ENCODE measurements at regions not wholly inside any gene's neighbourhood (a gene's known extent, or its start where the extent isn't known, plus 50 kb on each side); places are given as distances from the start of the nearest gene placed in this dataset.

GRCh38 chr18:45417392-45417791 lies 197.9 kb upstream of the SLC14A2 start:
- TF ChIP-seq, protein P1, sequence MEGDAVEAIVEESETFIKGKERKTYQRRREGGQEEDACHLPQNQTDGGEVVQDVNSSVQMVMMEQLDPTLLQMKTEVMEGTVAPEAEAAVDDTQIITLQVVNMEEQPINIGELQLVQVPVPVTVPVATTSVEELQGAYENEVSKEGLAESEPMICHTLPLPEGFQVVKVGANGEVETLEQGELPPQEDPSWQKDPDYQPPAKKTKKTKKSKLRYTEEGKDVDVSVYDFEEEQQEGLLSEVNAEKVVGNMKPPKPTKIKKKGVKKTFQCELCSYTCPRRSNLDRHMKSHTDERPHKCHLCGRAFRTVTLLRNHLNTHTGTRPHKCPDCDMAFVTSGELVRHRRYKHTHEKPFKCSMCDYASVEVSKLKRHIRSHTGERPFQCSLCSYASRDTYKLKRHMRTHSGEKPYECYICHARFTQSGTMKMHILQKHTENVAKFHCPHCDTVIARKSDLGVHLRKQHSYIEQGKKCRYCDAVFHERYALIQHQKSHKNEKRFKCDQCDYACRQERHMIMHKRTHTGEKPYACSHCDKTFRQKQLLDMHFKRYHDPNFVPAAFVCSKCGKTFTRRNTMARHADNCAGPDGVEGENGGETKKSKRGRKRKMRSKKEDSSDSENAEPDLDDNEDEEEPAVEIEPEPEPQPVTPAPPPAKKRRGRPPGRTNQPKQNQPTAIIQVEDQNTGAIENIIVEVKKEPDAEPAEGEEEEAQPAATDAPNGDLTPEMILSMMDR (IDR thresholded peaks at IDR 0.05; ENCODE audit: low read depth, low read length), result no peak
- DNase-seq, result no peak
- Histone ChIP-seq H3K27me3 (ENCODE audit: insufficient read depth, low read depth, severe bottlenecking) (peaks cover 85% of the 10 kb centered on the region), H3K9me3 (ENCODE audit: severe bottlenecking) (no peaks in the 10 kb centered on the region), H3K36me3 (no peaks in the 10 kb centered on the region), H3K4me3 (ENCODE audit: low read depth, low read length) (no peak overlapping the region), H3K27ac (no peak overlapping the region)

GRCh38 chr18:45423659-45424058 lies 191.6 kb upstream of the SLC14A2 start:
- DNase-seq, result no peak
- TF ChIP-seq, protein P1 (IDR thresholded peaks at IDR 0.05; ENCODE audit: low read depth, low read length), result no peak
- Histone ChIP-seq H3K27ac (no peak overlapping the region), H3K27me3 (ENCODE audit: insufficient read depth, low read depth, severe bottlenecking) (peaks cover 87% of the 10 kb centered on the region), H3K4me3 (ENCODE audit: low read depth, low read length) (no peak overlapping the region), H3K36me3 (no peaks in the 10 kb centered on the region), H3K9me3 (ENCODE audit: severe bottlenecking) (no peaks in the 10 kb centered on the region)

DNA sequence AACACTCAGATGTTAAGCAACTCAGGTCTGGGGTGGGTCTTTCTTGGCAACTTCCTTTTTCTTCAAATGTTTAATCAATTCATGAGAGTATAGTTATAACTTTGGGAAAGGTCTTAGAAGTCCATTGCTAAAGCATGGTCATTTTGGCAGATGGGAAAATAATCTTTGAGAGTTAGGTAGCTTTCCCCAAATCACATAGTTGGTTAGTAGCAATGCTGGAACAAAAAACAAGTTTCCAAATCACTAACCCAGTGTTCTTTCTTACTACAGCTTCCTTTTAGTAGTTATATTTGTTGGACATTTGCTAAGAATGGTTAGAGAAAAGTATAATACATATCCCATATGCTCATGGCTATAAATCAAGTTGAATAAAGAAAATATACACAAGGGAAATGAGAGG lies 185.2 kb upstream of the SLC14A2 start:
- no peak overlapping the region for H3K27ac ChIP-seq
- no peak for DNase-seq
- TF ChIP-seq, protein P1 (IDR thresholded peaks at IDR 0.05; ENCODE audit: low read depth, low read length), result no peak
- H3K27me3 ChIP-seq (ENCODE audit: insufficient read depth, low read depth, severe bottlenecking), result peaks cover 94% of the 10 kb centered on the region
- no peaks in the 10 kb centered on the region for H3K36me3 ChIP-seq
- no peak overlapping the region for H3K4me3 ChIP-seq (ENCODE audit: low read depth, low read length)
- no peaks in the 10 kb centered on the region for H3K9me3 ChIP-seq (ENCODE audit: severe bottlenecking)

- DNase-seq, result no peak
- H3K9me3 ChIP-seq (ENCODE audit: severe bottlenecking), result no peaks in the 10 kb centered on the region
Observed at GRCh38 chr18:45435810-45436209, 179.5 kb upstream of the SLC14A2 start.

DNA sequence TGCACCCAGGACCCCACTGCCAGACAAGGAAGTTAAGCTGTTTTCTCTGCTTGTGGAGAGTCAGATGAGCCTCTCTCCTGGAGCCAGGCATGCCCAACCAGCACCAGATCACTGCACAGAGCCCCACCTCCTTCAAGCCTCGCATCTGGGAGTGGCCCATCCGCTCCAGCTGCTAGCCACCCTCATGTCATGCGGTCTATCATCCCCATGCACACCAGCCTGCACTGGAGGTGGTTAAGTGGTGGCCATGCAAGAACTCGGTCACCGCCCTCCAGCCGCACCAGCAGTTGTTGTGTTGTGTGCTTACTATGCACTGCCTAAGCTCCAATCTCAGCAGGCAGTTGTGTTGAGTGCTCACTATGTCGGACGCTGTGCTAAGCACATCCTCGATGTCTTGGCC lies 177.9 kb upstream of the SLC14A2 start:
- no peak overlapping the region for H3K4me3 ChIP-seq (ENCODE audit: low read depth, low read length)
- TF ChIP-seq, protein P1 (IDR thresholded peaks at IDR 0.05; ENCODE audit: low read depth, low read length), result no peak
- H3K27me3 ChIP-seq (ENCODE audit: insufficient read depth, low read depth, severe bottlenecking), result peaks cover 98% of the 10 kb centered on the region
- DNase-seq, result no peak
- H3K9me3 ChIP-seq (ENCODE audit: severe bottlenecking), result no peaks in the 10 kb centered on the region
- H3K27ac ChIP-seq, result no peak overlapping the region
- H3K36me3 ChIP-seq, result no peaks in the 10 kb centered on the region

More at GRCh38 chr18:45435810-45436209, 179.5 kb upstream of the SLC14A2 start:
- peaks cover 98% of the 10 kb centered on the region for H3K27me3 ChIP-seq (ENCODE audit: insufficient read depth, low read depth, severe bottlenecking)
- no peak overlapping the region for H3K27ac ChIP-seq
- no peak overlapping the region for H3K4me3 ChIP-seq (ENCODE audit: low read depth, low read length)
- TF ChIP-seq, protein P1 (IDR thresholded peaks at IDR 0.05; ENCODE audit: low read depth, low read length), result no peak
- H3K36me3 ChIP-seq, result no peaks in the 10 kb centered on the region

All from WERI-Rb-1 (cell line).